SK-N-SH (cell line): ENCODE measurements at regions not wholly inside any gene's neighbourhood (a gene's known extent, or its start where the extent isn't known, plus 50 kb on each side); places are given as distances from the start of the nearest gene placed in this dataset.

Experiments used
- JUND ChIP-seq: IDR thresholded peaks from 2 replicates; pipeline ENCODE4 v1.4.0; 2012
- MXI1 ChIP-seq: IDR thresholded peaks from 2 replicates; pipeline ENCODE4 v1.6.1; 2012; ENCODE audit warnings: mild to moderate bottlenecking, low read depth, low read length, improper control_type of control experiment
- POLR2AphosphoS5 ChIP-seq: IDR thresholded peaks from 2 replicates; pipeline ENCODE4 v1.6.1; 2012; ENCODE audit warnings: low read depth, low read length
- RAD21 ChIP-seq: IDR thresholded peaks from 2 replicates; pipeline ENCODE4 v1.6.1; 2012; ENCODE audit warnings: mild to moderate bottlenecking, low read length
- RCOR1 ChIP-seq: fragments of 150-350 bp; IDR thresholded peaks from 2 replicates; pipeline ENCODE4 v1.6.1; 2017; ENCODE audit warnings: antibody characterized with exemption, low read length
- RFX5 ChIP-seq: IDR thresholded peaks from 2 replicates; pipeline ENCODE4 v1.6.1; 2012; ENCODE audit warnings: mild to moderate bottlenecking, improper control_type of control experiment, low read length
- SIN3A ChIP-seq: IDR thresholded peaks from 2 replicates; pipeline ENCODE4 v1.6.1; 2012; ENCODE audit warnings: low read depth, mild to moderate bottlenecking, low read length, moderate library complexity, borderline replicate concordance
- YY1 ChIP-seq: IDR thresholded peaks from 2 replicates; pipeline ENCODE4 v1.4.0; 2012; ENCODE audit warnings: low read depth, mild to moderate bottlenecking
- TF ChIP-seq, protein P1 (sequence below): fragments of 200-600 bp; sonication (generic); IDR thresholded peaks from 2 replicates; pipeline ENCODE4 v1.6.1; 2017; ENCODE audit warnings: antibody characterized with exemption, mild to moderate bottlenecking, moderate library complexity
- TF ChIP-seq, protein P2 (sequence below): IDR thresholded peaks from 2 replicates; pipeline ENCODE4 v1.4.0; 2012; ENCODE audit warnings: low read depth
- TF ChIP-seq, protein P3 (sequence below): fragments of 150-350 bp; IDR thresholded peaks from 2 replicates; pipeline ENCODE4 v1.6.1; 2017; ENCODE audit warnings: antibody characterized with exemption, low read length, low read depth, borderline replicate concordance

DNA sequence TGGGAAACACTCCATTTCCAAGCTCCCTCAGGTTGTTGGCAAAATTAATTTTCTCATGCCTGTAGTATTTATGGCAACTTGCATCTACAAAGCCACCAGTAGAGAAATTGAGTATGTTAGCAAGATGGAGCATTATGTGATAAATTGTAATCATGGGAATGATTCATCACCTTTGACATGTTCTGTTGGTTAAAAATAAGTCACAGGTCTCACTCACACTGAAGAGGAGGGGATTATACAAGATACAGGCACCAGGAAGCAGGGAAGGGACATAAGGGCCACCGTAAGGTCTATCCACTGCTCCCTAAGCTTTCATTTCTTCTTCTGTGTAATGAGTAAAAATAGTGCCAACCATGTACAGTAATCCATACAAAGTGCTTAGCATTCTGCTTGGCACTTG lies 313.0 kb downstream of the GBA3 start:
- TF ChIP-seq, protein P1, sequence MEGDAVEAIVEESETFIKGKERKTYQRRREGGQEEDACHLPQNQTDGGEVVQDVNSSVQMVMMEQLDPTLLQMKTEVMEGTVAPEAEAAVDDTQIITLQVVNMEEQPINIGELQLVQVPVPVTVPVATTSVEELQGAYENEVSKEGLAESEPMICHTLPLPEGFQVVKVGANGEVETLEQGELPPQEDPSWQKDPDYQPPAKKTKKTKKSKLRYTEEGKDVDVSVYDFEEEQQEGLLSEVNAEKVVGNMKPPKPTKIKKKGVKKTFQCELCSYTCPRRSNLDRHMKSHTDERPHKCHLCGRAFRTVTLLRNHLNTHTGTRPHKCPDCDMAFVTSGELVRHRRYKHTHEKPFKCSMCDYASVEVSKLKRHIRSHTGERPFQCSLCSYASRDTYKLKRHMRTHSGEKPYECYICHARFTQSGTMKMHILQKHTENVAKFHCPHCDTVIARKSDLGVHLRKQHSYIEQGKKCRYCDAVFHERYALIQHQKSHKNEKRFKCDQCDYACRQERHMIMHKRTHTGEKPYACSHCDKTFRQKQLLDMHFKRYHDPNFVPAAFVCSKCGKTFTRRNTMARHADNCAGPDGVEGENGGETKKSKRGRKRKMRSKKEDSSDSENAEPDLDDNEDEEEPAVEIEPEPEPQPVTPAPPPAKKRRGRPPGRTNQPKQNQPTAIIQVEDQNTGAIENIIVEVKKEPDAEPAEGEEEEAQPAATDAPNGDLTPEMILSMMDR: no peak
- TF ChIP-seq RAD21 (no peak), MXI1 (no peak), YY1 (no peak), SIN3A (no peak), POLR2AphosphoS5 (no peak), RCOR1 (no peak), RFX5 (no peak), JUND (no peak)
- TF ChIP-seq, protein P2, sequence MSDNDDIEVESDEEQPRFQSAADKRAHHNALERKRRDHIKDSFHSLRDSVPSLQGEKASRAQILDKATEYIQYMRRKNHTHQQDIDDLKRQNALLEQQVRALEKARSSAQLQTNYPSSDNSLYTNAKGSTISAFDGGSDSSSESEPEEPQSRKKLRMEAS: no peak
- TF ChIP-seq, protein P3, sequence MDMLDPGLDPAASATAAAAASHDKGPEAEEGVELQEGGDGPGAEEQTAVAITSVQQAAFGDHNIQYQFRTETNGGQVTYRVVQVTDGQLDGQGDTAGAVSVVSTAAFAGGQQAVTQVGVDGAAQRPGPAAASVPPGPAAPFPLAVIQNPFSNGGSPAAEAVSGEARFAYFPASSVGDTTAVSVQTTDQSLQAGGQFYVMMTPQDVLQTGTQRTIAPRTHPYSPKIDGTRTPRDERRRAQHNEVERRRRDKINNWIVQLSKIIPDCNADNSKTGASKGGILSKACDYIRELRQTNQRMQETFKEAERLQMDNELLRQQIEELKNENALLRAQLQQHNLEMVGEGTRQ: no peak
